ENCODE measurements at regions not wholly inside any gene's neighbourhood (a gene's known extent, or its start where the extent isn't known, plus 50 kb on each side); places are given as distances from the start of the nearest gene placed in this dataset.

DNA sequence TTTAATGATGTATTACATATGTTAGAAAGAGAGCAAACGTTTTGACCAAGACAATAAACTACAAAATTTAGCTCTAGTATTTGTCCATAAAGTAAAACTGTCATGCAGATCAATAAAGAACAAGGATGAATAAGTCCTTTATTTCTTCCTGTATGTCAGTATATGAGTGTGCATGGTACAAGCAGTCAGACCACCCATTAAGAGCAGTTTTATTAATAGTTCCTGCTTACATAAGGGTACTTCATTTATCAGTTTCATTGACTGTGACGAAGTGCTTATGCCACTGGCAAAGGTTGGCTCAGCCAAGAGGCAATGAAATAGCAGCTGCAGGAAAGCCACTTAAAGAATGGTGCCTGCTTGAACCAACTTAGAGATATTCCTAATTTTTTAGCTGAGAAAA lies 913.0 kb upstream of the CNTN5 start:
- Histone ChIP-seq H3K27ac (no peak overlapping the region), H3K27me3 (no peaks in the 10 kb centered on the region), H3K9me3 (no peaks in the 10 kb centered on the region), H3K36me3 (no peaks in the 10 kb centered on the region), H3K4me3 (no peak overlapping the region), H3K4me1 (no peaks in the 10 kb centered on the region)
- intact Hi-C loops (cut with DNase I; ENCODE audit: low total_unique reads), result no loop called here
- no peak for DNase-seq
- TF ChIP-seq CTCF (IDR thresholded peaks at IDR 0.05), result no peak

GRCh38 chr11:98110030-98110429 lies 910.7 kb upstream of the CNTN5 start:
- Histone ChIP-seq H3K36me3 (no peaks in the 10 kb centered on the region), H3K4me3 (no peak overlapping the region), H3K27ac (no peak overlapping the region), H3K4me1 (no peaks in the 10 kb centered on the region), H3K9me3 (no peaks in the 10 kb centered on the region), H3K27me3 (no peaks in the 10 kb centered on the region)
- intact Hi-C loops (cut with DNase I; ENCODE audit: low total_unique reads), result no loop called here
- no peak for DNase-seq
- no peak for TF ChIP-seq CTCF (IDR thresholded peaks at IDR 0.05)

GRCh38 chr11:98115873-98116272 lies 904.9 kb upstream of the CNTN5 start:
- no peak for TF ChIP-seq CTCF (IDR thresholded peaks at IDR 0.05)
- Histone ChIP-seq H3K9me3 (no peaks in the 10 kb centered on the region), H3K36me3 (no peaks in the 10 kb centered on the region), H3K27ac (no peak overlapping the region), H3K27me3 (no peaks in the 10 kb centered on the region), H3K4me1 (no peaks in the 10 kb centered on the region), H3K4me3 (no peak overlapping the region)
- intact Hi-C loops (cut with DNase I; ENCODE audit: low total_unique reads), result no loop called here
- DNase-seq, result no peak

DNA sequence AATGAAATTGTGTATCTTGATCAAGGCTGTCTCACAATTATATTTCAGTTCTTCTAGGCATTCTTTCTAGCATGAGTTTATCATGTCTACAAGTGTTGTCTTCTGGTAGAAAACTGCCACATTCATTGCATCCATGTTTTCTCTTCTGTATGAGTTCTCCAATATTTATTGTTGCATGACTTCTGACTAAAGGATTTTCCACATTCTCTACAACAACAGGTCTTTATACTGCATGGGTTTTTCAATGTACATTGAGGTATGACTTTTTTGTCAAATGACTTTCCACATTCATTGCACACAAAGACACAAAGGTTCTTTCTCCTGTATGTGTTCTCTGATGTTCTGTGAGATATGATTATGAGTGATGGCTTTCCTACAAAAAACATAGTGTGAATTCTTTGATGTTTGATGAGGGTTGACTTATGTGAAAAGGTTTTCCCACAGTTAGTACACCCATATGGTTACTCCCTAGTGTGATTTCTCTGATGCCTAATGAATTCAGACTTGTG lies 890.6 kb upstream of the CNTN5 start:
- no peak overlapping the region for H3K4me3 ChIP-seq
- H3K27ac ChIP-seq, result no peak overlapping the region
- H3K36me3 ChIP-seq, result no peaks in the 10 kb centered on the region
- no peaks in the 10 kb centered on the region for H3K4me1 ChIP-seq
- intact Hi-C loops (cut with DNase I; ENCODE audit: low total_unique reads), result no loop called here
- H3K27me3 ChIP-seq, result no peaks in the 10 kb centered on the region
- TF ChIP-seq CTCF (IDR thresholded peaks at IDR 0.05), result no peak
- DNase-seq, result no peak
- no peaks in the 10 kb centered on the region for H3K9me3 ChIP-seq

DNA sequence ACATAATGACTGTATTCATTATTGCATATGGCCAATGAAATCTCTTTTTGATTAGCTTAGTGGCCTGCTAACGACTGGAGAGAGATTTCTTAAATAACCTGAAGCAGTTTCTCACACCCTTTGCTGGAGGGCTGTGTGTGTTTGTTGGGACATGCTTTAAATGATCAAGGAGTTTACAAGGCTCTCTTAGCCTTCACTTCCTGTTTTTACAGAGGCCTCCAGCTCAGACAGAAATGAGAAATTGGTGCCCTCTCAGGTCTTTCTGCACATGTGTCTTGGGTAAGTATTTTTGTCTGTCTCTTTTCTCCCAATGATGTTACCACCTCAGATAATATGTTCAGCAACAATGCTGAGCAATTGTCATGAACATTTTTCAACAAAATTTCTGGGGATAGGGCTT lies 884.4 kb upstream of the CNTN5 start:
- Histone ChIP-seq H3K4me1 (no peaks in the 10 kb centered on the region), H3K27me3 (no peaks in the 10 kb centered on the region), H3K27ac (no peak overlapping the region), H3K4me3 (no peak overlapping the region), H3K36me3 (no peaks in the 10 kb centered on the region), H3K9me3 (no peaks in the 10 kb centered on the region)
- TF ChIP-seq CTCF (IDR thresholded peaks at IDR 0.05), result no peak
- intact Hi-C loops (cut with DNase I; ENCODE audit: low total_unique reads), result no loop called here
- no peak for DNase-seq

- intact Hi-C loops (cut with DNase I; ENCODE audit: low total_unique reads), result no loop called here
- Histone ChIP-seq H3K4me3 (no peak overlapping the region), H3K36me3 (no peaks in the 10 kb centered on the region), H3K4me1 (no peaks in the 10 kb centered on the region), H3K27ac (no peak overlapping the region), H3K27me3 (no peaks in the 10 kb centered on the region), H3K9me3 (no peaks in the 10 kb centered on the region)
- no peak for DNase-seq
- no peak for TF ChIP-seq CTCF (IDR thresholded peaks at IDR 0.05)
Observed at GRCh38 chr11:98137437-98137836, 883.3 kb upstream of the CNTN5 start.

All from tibial artery (tissue), 4 donors.